ENCODE measurements at regions not wholly inside any gene's neighbourhood (a gene's known extent, or its start where the extent isn't known, plus 50 kb on each side); places are given as distances from the start of the nearest gene placed in this dataset.

DNA sequence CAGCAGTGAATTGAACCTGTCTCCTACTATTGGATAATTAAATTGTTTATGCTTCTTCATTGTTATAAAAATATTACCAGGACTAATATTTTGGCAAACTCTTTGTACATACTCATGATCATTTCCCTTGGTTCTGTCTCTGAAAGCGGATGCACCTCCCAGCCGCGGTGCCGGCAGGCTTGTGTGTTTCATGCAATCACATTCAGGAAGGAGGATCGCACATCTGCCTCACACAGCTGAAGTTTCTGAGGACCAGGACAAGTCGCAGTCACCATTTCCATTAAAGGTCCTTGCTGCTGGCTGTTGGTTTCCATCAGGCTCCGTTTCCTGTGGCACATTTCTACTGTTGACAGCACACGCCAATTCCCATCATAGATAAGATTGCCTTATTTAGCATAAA is 117.8 kb upstream of the SHH start:
- H3K27me3 ChIP-seq (replicated peaks; ENCODE audit: insufficient read depth, low read depth, low read length, poor library complexity) = peaks cover 34% of the 10 kb centered on the region
- no peak overlapping the region for H3K27ac ChIP-seq (ENCODE audit: low read depth, low read length, poor library complexity, severe bottlenecking)
- ChIA-PET CTCF (no interaction called here), POLR2A (ENCODE audit: low non-redundant PET) (no interaction called here)
- H3K4me3 ChIP-seq (ENCODE audit: low read depth, low read length, poor library complexity, severe bottlenecking) = no peak overlapping the region
- TF ChIP-seq EZH2 (IDR thresholded peaks at IDR 0.05; ENCODE audit: borderline replicate concordance, low read depth, low read length, poor library complexity, severe bottlenecking) (no peak), CTCF (conservative IDR thresholded peaks at IDR 0.05; ENCODE audit: low read depth, low read length) (no peak)
- no peaks in the 10 kb centered on the region for H3K9me3 ChIP-seq (ENCODE audit: low read depth, low read length, poor library complexity, severe bottlenecking)
- intact Hi-C loops (cut with micrococcal nuclease; ENCODE audit: unreplicated experiment) = no loop called here
- no peaks in the 10 kb centered on the region for H3K36me3 ChIP-seq (ENCODE audit: insufficient read depth, low read length, poor library complexity, severe bottlenecking)
- DNase-seq (ENCODE audit: low spot score) = no peak
- H3K4me1 ChIP-seq (ENCODE audit: insufficient read depth, low read length, poor library complexity, severe bottlenecking) = no peaks in the 10 kb centered on the region
- no TSS peak for BruUV-seq (replicated peaks)

- H3K36me3 ChIP-seq (ENCODE audit: insufficient read depth, low read length, poor library complexity, severe bottlenecking) = no peaks in the 10 kb centered on the region
- CTCF ChIA-PET = no interaction called here
- H3K27me3 ChIP-seq (replicated peaks; ENCODE audit: insufficient read depth, low read depth, low read length, poor library complexity) = peaks cover 44% of the 10 kb centered on the region
- no peak overlapping the region for H3K27ac ChIP-seq (ENCODE audit: low read depth, low read length, poor library complexity, severe bottlenecking)
- intact Hi-C loops (cut with micrococcal nuclease; ENCODE audit: unreplicated experiment) = no loop called here
- no peaks in the 10 kb centered on the region for H3K9me3 ChIP-seq (ENCODE audit: low read depth, low read length, poor library complexity, severe bottlenecking)
- DNase-seq (ENCODE audit: low spot score) = no peak
- no peak overlapping the region for H3K4me3 ChIP-seq (ENCODE audit: low read depth, low read length, poor library complexity, severe bottlenecking)
- BruUV-seq (replicated peaks) = no TSS peak
- POLR2A ChIA-PET (ENCODE audit: low non-redundant PET) = no interaction called here
- no peaks in the 10 kb centered on the region for H3K4me1 ChIP-seq (ENCODE audit: insufficient read depth, low read length, poor library complexity, severe bottlenecking)
- TF ChIP-seq CTCF (conservative IDR thresholded peaks at IDR 0.05; ENCODE audit: low read depth, low read length) (no peak), EZH2 (IDR thresholded peaks at IDR 0.05; ENCODE audit: borderline replicate concordance, low read depth, low read length, poor library complexity, severe bottlenecking) (no peak)
These were observed 116.3 kb upstream of the SHH start for GRCh38 chr7:155928583-155928982.

DNA sequence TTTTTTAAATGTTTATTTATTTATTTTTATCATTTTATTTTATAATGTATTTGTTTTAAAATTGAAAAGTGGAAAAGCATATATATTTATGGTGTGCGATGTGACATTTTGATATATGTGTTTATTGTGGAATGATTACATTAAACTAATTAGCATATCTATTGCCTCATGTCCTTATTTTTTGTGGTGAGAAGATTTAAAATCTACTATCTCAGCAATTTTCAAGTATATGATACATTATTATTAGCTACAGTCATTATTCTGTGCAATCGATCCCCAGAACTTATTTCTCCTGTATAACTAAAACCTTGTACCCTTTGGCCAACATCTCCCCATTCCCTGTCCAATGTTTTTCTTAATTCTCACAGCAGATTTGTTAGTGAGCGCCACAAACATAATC is 115.6 kb upstream of the SHH start:
- no peak for DNase-seq (ENCODE audit: low spot score)
- H3K9me3 ChIP-seq (ENCODE audit: low read depth, low read length, poor library complexity, severe bottlenecking) = no peaks in the 10 kb centered on the region
- H3K36me3 ChIP-seq (ENCODE audit: insufficient read depth, low read length, poor library complexity, severe bottlenecking) = no peaks in the 10 kb centered on the region
- BruUV-seq (replicated peaks) = no TSS peak
- no peak for TF ChIP-seq CTCF (conservative IDR thresholded peaks at IDR 0.05; ENCODE audit: low read depth, low read length)
- no peak for TF ChIP-seq EZH2 (IDR thresholded peaks at IDR 0.05; ENCODE audit: borderline replicate concordance, low read depth, low read length, poor library complexity, severe bottlenecking)
- intact Hi-C loops (cut with micrococcal nuclease; ENCODE audit: unreplicated experiment) = no loop called here
- ChIA-PET POLR2A (ENCODE audit: low non-redundant PET) (no interaction called here), CTCF (no interaction called here)
- H3K4me1 ChIP-seq (ENCODE audit: insufficient read depth, low read length, poor library complexity, severe bottlenecking) = no peaks in the 10 kb centered on the region
- H3K27ac ChIP-seq (ENCODE audit: low read depth, low read length, poor library complexity, severe bottlenecking) = no peak overlapping the region
- peaks cover 48% of the 10 kb centered on the region for H3K27me3 ChIP-seq (replicated peaks; ENCODE audit: insufficient read depth, low read depth, low read length, poor library complexity)
- H3K4me3 ChIP-seq (ENCODE audit: low read depth, low read length, poor library complexity, severe bottlenecking) = no peak overlapping the region
